Skeletal muscle satellite cell (primary cell): ENCODE measurements at regions not wholly inside any gene's neighbourhood (a gene's known extent, or its start where the extent isn't known, plus 50 kb on each side); places are given as distances from the start of the nearest gene placed in this dataset.

ENCODE experiments used
- H3K27me3 ChIP-seq: 2 replicates; pipeline ENCODE4 v1.7.0; 2013; ENCODE audit warnings: low read length; ENCODE audit not compliant: control insufficient read depth, insufficient read depth
- H3K36me3 ChIP-seq: 2 replicates; pipeline ENCODE4 v1.7.0; 2013; ENCODE audit warnings: mild to moderate bottlenecking, control low read depth, low read length; ENCODE audit not compliant: insufficient read depth
- H3K4me1 ChIP-seq: 2 replicates; pipeline ENCODE4 v1.7.0; 2013; ENCODE audit warnings: low read length; ENCODE audit not compliant: control insufficient read depth, insufficient read depth
- H3K4me2 ChIP-seq: 2 replicates; pipeline ENCODE4 v1.7.0; 2013; ENCODE audit warnings: mild to moderate bottlenecking, low read length
- H3K4me3 ChIP-seq: 2 replicates; pipeline ENCODE4 v1.7.0; 2013; ENCODE audit warnings: low read length
- H3K9ac ChIP-seq: 2 replicates; pipeline ENCODE4 v1.7.0; 2013; ENCODE audit warnings: mild to moderate bottlenecking, low read depth, low read length, moderate library complexity
- H3K9me3 ChIP-seq: replicated peaks from 2 replicates; pipeline ENCODE4 v1.7.0; 2013; ENCODE audit warnings: mild to moderate bottlenecking, control low read depth, low read length

GRCh38 chr6:168226061-168226752, 93.4 kb downstream of the DACT2 start:
- H3K27me3 ChIP-seq, result no peaks in the 10 kb centered on the region
- H3K9me3 ChIP-seq, result peaks cover 17% of the 10 kb centered on the region
- H3K9ac ChIP-seq, result no peak overlapping the region
- H3K36me3 ChIP-seq, result no peaks in the 10 kb centered on the region
- no peaks in the 10 kb centered on the region for H3K4me1 ChIP-seq
- H3K4me3 ChIP-seq, result no peak overlapping the region
- H3K4me2 ChIP-seq, result no peak overlapping the region

- Histone ChIP-seq H3K36me3 (no peaks in the 10 kb centered on the region), H3K4me1 (no peaks in the 10 kb centered on the region), H3K27me3 (no peaks in the 10 kb centered on the region), H3K4me3 (no peak overlapping the region), H3K4me2 (no peak overlapping the region), H3K9ac (no peak overlapping the region), H3K9me3 (peaks cover 17% of the 10 kb centered on the region)
Measured at GRCh38 chr6:168225471-168225911, 94.1 kb downstream of the DACT2 start.

- H3K9ac ChIP-seq, result no peak overlapping the region
- no peak overlapping the region for H3K4me2 ChIP-seq
- H3K4me3 ChIP-seq, result no peak overlapping the region
- H3K9me3 ChIP-seq, result peaks cover 10% of the 10 kb centered on the region
- no peaks in the 10 kb centered on the region for H3K27me3 ChIP-seq
- no peaks in the 10 kb centered on the region for H3K4me1 ChIP-seq
- H3K36me3 ChIP-seq, result no peaks in the 10 kb centered on the region
Measured at GRCh38 chr6:168223755-168224154, 95.8 kb downstream of the DACT2 start.

DNA sequence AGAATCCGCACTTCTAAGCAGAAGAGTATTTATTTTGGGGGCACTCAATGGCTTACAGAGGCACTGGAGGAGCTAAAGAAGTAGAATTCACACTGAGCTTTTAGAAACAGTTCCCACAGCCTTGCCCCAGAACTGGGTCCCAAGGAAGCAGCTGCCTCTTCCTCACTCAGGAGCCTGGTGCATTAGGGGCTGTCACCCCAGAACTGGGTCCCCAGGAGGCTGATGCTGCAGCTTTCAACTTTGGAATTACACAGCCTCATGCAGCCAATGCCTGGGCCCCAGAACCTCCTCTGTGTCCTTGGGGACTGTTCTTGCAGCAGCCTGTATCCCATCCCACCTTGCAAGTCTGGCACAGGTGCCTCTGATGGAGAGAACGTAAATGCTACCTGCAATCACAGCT, 96.4 kb downstream of the DACT2 start:
- no peaks in the 10 kb centered on the region for H3K27me3 ChIP-seq
- H3K9ac ChIP-seq, result no peak overlapping the region
- H3K4me1 ChIP-seq, result no peaks in the 10 kb centered on the region
- no peaks in the 10 kb centered on the region for H3K36me3 ChIP-seq
- no peak overlapping the region for H3K4me2 ChIP-seq
- no peak overlapping the region for H3K4me3 ChIP-seq
- peaks cover 8% of the 10 kb centered on the region for H3K9me3 ChIP-seq

DNA sequence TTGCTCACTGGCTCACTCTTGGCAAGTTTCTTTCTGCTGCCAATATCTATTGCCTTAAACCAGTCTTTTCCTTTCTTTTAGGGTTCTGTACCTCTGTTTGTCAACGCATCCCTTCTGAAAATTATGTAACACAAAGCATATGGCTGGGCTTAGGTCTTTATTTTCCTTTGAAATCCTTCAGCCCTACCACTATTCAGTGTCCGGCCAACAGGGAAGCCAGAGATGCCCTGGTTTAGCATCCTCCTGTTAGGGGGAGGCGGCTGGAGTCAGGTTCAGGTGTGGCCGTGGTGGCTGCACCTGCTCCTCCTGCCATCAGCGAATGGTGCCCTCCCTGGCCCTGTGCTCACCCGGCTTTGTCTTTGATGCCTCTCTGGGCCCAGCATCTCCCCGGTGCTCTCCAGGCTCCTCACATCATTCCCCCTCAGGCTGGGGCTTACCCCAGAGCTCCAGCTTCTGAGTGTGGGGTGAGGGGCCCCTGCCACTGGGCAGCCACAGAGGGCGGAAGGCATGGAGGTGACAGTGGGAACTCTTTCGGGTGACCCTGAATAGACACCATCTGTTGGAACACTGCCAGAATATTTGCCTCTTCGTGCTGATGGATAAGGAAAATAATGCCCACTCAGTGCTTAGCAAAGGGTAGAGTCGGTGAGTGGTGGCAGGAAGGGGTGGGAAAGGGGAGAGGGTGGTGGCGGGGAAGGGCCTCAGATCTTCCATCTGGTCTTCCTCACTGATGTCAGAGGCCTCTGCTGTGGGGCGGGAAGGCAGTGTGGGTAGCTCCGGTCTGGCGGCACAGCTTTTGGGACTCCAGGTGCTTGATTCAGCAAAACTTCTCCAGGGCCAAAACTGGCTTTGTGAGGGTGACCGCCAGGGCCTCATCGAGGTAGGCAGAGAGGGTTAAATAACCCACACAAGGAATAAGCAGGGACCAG, 97.2 kb downstream of the DACT2 start:
- H3K9ac ChIP-seq, result no peak overlapping the region
- no peaks in the 10 kb centered on the region for H3K27me3 ChIP-seq
- H3K4me1 ChIP-seq, result no peaks in the 10 kb centered on the region
- no peaks in the 10 kb centered on the region for H3K36me3 ChIP-seq
- no peak overlapping the region for H3K4me2 ChIP-seq
- H3K4me3 ChIP-seq, result no peak overlapping the region
- peaks cover 8% of the 10 kb centered on the region for H3K9me3 ChIP-seq

DNA sequence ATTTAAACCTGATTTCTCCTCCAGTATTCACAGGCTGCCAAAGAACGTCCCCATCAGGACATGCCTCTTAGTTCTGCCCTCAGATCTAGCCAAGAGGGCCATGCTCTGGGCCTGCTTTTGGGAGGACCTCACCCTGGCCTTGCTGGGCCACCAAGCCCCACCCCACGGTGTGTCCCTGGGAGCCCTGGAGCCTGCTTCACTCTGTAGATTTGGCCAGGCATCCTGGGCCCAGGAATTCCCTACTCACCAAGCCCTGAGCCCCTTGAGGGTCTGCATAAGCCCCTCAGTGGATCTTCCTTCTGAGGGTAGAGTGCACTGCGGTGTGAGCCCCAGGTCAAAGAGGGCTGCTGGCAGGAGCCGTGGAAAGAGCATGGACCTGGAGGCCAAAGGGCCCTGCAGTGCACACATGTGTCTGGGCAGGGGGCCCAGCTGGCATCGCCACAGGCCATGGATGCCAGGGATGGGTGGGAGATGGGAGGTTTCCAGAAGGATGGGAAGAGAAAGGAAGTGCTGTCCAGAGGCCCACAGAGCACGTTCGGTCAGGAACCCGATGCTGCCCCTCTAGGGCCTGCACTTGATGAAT, 98.0 kb downstream of the DACT2 start:
- H3K27me3 ChIP-seq, result no peaks in the 10 kb centered on the region
- no peaks in the 10 kb centered on the region for H3K4me1 ChIP-seq
- H3K4me3 ChIP-seq, result no peak overlapping the region
- no peak overlapping the region for H3K9ac ChIP-seq
- H3K36me3 ChIP-seq, result no peaks in the 10 kb centered on the region
- no peak overlapping the region for H3K4me2 ChIP-seq
- H3K9me3 ChIP-seq, result peaks cover 8% of the 10 kb centered on the region

DNA sequence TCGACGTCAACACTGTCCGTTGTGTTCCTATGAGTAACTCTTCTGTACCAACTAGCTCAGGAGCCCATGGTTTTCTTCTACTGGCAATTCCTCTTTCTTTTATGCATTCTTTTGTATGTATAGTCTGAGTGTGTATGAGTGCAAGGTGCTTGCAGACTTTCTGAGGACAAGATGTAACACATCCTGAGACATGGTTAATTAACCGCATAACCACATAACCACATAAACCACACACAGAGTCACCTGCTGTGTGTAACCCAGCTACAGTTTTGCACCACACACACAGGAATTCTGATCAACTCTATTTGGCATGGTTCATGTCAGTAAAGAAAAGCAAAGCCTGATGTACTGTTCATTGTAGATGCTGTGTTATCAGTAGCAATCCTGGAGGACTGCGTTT, 98.6 kb downstream of the DACT2 start:
- Histone ChIP-seq H3K4me1 (no peaks in the 10 kb centered on the region), H3K4me2 (no peak overlapping the region), H3K27me3 (no peaks in the 10 kb centered on the region), H3K36me3 (no peaks in the 10 kb centered on the region), H3K4me3 (no peak overlapping the region), H3K9me3 (peaks cover 12% of the 10 kb centered on the region), H3K9ac (no peak overlapping the region)

- Histone ChIP-seq H3K4me1 (no peaks in the 10 kb centered on the region), H3K4me2 (no peak overlapping the region), H3K9ac (no peak overlapping the region), H3K4me3 (no peak overlapping the region), H3K27me3 (no peaks in the 10 kb centered on the region), H3K9me3 (peaks cover 12% of the 10 kb centered on the region), H3K36me3 (no peaks in the 10 kb centered on the region)
Measured at GRCh38 chr6:168219804-168220203, 99.8 kb downstream of the DACT2 start.

GRCh38 chr6:168218785-168219566, 100.6 kb downstream of the DACT2 start:
- Histone ChIP-seq H3K36me3 (no peaks in the 10 kb centered on the region), H3K9me3 (peaks cover 7% of the 10 kb centered on the region), H3K27me3 (no peaks in the 10 kb centered on the region), H3K9ac (no peak overlapping the region), H3K4me1 (no peaks in the 10 kb centered on the region), H3K4me3 (no peak overlapping the region), H3K4me2 (no peak overlapping the region)

GRCh38 chr6:168217880-168218537, 101.6 kb downstream of the DACT2 start:
- no peaks in the 10 kb centered on the region for H3K27me3 ChIP-seq
- H3K4me2 ChIP-seq, result no peak overlapping the region
- peaks cover 6% of the 10 kb centered on the region for H3K9me3 ChIP-seq
- H3K36me3 ChIP-seq, result no peaks in the 10 kb centered on the region
- H3K4me1 ChIP-seq, result no peaks in the 10 kb centered on the region
- H3K9ac ChIP-seq, result no peak overlapping the region
- H3K4me3 ChIP-seq, result no peak overlapping the region
